AG04450 (cell line): ENCODE measurements at regions not wholly inside any gene's neighbourhood (a gene's known extent, or its start where the extent isn't known, plus 50 kb on each side); places are given as distances from the start of the nearest gene placed in this dataset.

ENCODE experiments used
- CTCF ChIA-PET: fragments of 300-600, 350-600 bp; formaldehyde crosslinking; extraction: SDS; loops from one replicate; lab custom pipeline; 2022; ENCODE audit warnings: antibody characterized with exemption, inconsistent platforms; lab: Charles Lee
- POLR2A ChIA-PET: fragments of 350-600 bp; formaldehyde crosslinking; extraction: SDS; loops from one replicate; lab custom pipeline; 2021; ENCODE audit warnings: antibody characterized with exemption, inconsistent platforms; lab: Yijun Ruan, JAX
- DNase-seq: peaks from one replicate; pipeline ENCODE4 v3.0.0-alpha.2; 2011; ENCODE audit warnings: low read depth, low spot score
- H3K27ac ChIP-seq: one replicate; pipeline ENCODE4 v1.5.1; 2012; ENCODE audit warnings: low read depth, low read length, control low read depth
- H3K27me3 ChIP-seq: one replicate; pipeline ENCODE4 v1.6.0; 2012; ENCODE audit warnings: low read length; ENCODE audit not compliant: control insufficient read depth, insufficient read depth
- H3K4me3 ChIP-seq: 2 replicates; pipeline ENCODE4 v1.5.1; 2011; ENCODE audit warnings: mild to moderate bottlenecking, low read depth, low read length, control low read depth
- H3K9me3 ChIP-seq: 2 replicates; pipeline ENCODE4 v1.5.1; 2012; ENCODE audit warnings: low read length; ENCODE audit not compliant: control insufficient read depth, insufficient read depth
- CTCF ChIP-seq: IDR thresholded peaks from 2 replicates; pipeline ENCODE4 v1.5.1; 2011; ENCODE audit warnings: low read depth, low read length, control low read depth, inconsistent platforms

- DNase-seq: no peak
- no peak for TF ChIP-seq CTCF
- no peak overlapping the region for H3K4me3 ChIP-seq
- peaks cover 20% of the 10 kb centered on the region for H3K27me3 ChIP-seq
- H3K9me3 ChIP-seq: no peaks in the 10 kb centered on the region
- H3K27ac ChIP-seq: no peak overlapping the region
- ChIA-PET POLR2A (no interaction called here), CTCF (no interaction called here)
Measured at GRCh38 chr3:22371036-22371435, 620.0 kb upstream of the ZNF385D start.

- Histone ChIP-seq H3K27me3 (peaks cover 20% of the 10 kb centered on the region), H3K4me3 (no peak overlapping the region), H3K27ac (no peak overlapping the region), H3K9me3 (no peaks in the 10 kb centered on the region)
- TF ChIP-seq CTCF: no peak
- ChIA-PET POLR2A (no interaction called here), CTCF (no interaction called here)
- DNase-seq: no peak
Measured at GRCh38 chr3:22371607-22372291, 620.7 kb upstream of the ZNF385D start.

- Histone ChIP-seq H3K4me3 (no peak overlapping the region), H3K27me3 (peaks cover 20% of the 10 kb centered on the region), H3K9me3 (no peaks in the 10 kb centered on the region), H3K27ac (no peak overlapping the region)
- CTCF ChIA-PET: no interaction called here
- no peak for DNase-seq
- POLR2A ChIA-PET: no interaction called here
- no peak for TF ChIP-seq CTCF
Measured at GRCh38 chr3:22372292-22373062, 621.5 kb upstream of the ZNF385D start.

- no peak for DNase-seq
- TF ChIP-seq CTCF: no peak
- ChIA-PET CTCF (no interaction called here), POLR2A (no interaction called here)
- no peak overlapping the region for H3K4me3 ChIP-seq
- H3K27me3 ChIP-seq: peaks cover 20% of the 10 kb centered on the region
- H3K9me3 ChIP-seq: no peaks in the 10 kb centered on the region
- H3K27ac ChIP-seq: no peak overlapping the region
Measured at GRCh38 chr3:22373182-22373581, 622.2 kb upstream of the ZNF385D start.

- CTCF ChIA-PET: no interaction called here
- POLR2A ChIA-PET: no interaction called here
- no peaks in the 10 kb centered on the region for H3K9me3 ChIP-seq
- no peak overlapping the region for H3K4me3 ChIP-seq
- DNase-seq: no peak
- H3K27me3 ChIP-seq: peaks cover 20% of the 10 kb centered on the region
- H3K27ac ChIP-seq: no peak overlapping the region
- no peak for TF ChIP-seq CTCF
Measured at GRCh38 chr3:22373827-22374226, 622.8 kb upstream of the ZNF385D start.
